HEK293 (cell line): ENCODE measurements at regions not wholly inside any gene's neighbourhood (a gene's known extent, or its start where the extent isn't known, plus 50 kb on each side); places are given as distances from the start of the nearest gene placed in this dataset.
"Not testable (repeated sequence)": the region's sequence is repeated elsewhere in the genome, so short reads cannot be mapped to it uniquely, and the experiment has no call there.

Experiments
- CTCF ChIP-seq: fragments of 450-650 bp; formaldehyde crosslinking; IDR thresholded peaks from 2 replicates; pipeline ENCODE4 v1.5.1; 2016; ENCODE audit warnings: missing biosample characterization, missing genetic modification characterization
- HOXA7 ChIP-seq: sonication (generic); formaldehyde crosslinking; IDR thresholded peaks from 2 replicates; pipeline ENCODE4 v1.8.1; 2022; ENCODE audit warnings: missing genetic modification reagents, borderline replicate concordance
- ZNF121 ChIP-seq: fragments of 450-650 bp; formaldehyde crosslinking; IDR thresholded peaks from 2 replicates; pipeline ENCODE4 v1.5.1; 2016; ENCODE audit warnings: missing biosample characterization, missing genetic modification characterization
- ZNF791 ChIP-seq: fragments of 450-650 bp; formaldehyde crosslinking; IDR thresholded peaks from 2 replicates; pipeline ENCODE4 v1.5.1; 2016; ENCODE audit warnings: missing biosample characterization, missing genetic modification characterization
- ZSCAN30 ChIP-seq: fragments of 450-650 bp; IDR thresholded peaks from 2 replicates; pipeline ENCODE4 v1.5.1; 2018; ENCODE audit warnings: missing biosample characterization, mild to moderate bottlenecking, missing genetic modification characterization, moderate library complexity

GRCh38 chr1:149371955-149372354 lies 102.9 kb upstream of the NBPF19 start:
- TF ChIP-seq CTCF (tag by site-specific recombination); ZNF791 (tag by site-specific recombination); HOXA7 (CRISPR knock-in tag); ZNF121 (tag by site-specific recombination); ZSCAN30 (tag by site-specific recombination): not testable (repeated sequence)
